GM18499 (cell line): ENCODE measurements at regions not wholly inside any gene's neighbourhood (a gene's known extent, or its start where the extent isn't known, plus 50 kb on each side); places are given as distances from the start of the nearest gene placed in this dataset.
"Not testable (repeated sequence)": the region's sequence is repeated elsewhere in the genome, so short reads cannot be mapped to it uniquely, and the experiment has no call there.

Experiments
- ATAC-seq: cut with Tn5 transposase; IDR thresholded peaks from one replicate; pipeline ENCODE4 v1.9.1; 2021; ENCODE audit warnings: moderate number of reproducible peaks; ENCODE audit not compliant: insufficient read depth, unreplicated experiment

DNA sequence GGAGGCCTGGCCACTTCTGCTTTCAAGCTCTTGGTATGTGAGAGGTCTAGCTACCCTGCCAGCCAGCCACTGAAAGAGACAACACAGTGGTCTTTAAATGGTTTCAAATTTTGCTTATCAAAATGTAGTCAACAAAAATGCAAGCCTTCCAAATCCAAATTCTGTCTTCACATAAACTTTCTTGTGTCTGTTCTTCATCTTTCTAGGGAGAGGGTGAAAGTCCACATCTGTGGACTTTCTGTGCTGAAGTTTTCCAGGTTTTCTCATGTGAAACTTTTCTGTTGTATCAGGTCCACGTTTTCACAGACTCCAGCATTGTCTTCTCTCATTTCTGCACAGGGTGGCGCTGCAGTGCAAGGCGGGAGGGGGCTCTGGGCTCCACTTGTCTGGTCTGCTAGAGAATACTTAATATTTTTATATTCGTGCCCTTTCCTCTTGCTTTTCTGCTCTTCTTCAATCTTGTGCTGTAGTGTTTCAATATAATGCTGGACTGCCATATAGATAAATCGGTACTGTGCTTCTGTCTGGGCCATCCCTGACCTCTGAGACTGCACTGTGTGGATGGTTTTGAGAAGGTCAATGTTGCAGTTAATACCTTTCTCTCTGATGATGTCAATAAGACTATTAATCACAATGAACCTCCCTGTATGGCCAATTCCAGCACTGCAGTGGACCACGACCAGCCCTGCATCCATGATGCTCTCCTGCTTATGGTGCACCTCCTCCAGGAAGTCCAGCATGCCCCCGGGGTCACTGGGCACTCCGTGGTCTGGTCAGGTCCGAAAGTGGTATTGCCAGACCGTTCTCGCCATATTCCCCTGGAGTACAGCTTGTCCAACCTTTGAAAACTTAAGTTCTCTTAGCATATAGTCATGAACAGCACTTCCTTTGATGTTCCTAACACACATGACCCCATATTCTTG is 161.6 kb upstream of the TNFAIP3 start:
- no peak for ATAC-seq

DNA sequence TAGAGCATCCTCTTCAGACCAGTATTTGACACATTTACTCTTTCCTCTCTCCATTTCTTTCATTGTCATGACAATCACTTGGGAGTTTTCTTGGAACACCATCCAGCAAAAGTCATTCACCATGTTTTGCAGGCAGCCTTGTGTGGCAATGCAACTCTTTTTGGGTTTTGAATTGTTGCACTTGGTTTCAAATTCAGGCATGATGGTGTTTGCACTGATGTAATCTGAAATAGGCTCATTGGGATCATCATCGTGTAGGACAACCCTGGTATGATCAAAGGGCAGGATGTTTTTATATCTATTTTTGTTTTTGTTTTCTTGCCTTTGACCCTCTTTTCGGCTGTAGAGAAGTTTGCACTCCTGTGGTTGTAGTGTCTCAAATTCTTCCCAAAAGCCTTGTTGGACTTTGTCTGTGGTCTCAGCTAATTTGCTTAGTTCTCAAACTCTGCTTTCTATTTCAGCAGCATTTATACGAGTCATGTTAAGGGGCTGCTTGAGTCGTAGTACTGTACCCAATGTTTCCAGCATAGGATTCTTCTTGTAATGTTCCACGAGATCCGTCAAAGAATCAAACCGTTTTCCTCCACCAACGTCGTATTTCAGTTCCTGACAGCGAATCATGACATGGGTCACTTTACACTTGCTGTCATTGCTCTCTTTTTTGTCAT is 160.8 kb upstream of the TNFAIP3 start:
- ATAC-seq = no peak

DNA sequence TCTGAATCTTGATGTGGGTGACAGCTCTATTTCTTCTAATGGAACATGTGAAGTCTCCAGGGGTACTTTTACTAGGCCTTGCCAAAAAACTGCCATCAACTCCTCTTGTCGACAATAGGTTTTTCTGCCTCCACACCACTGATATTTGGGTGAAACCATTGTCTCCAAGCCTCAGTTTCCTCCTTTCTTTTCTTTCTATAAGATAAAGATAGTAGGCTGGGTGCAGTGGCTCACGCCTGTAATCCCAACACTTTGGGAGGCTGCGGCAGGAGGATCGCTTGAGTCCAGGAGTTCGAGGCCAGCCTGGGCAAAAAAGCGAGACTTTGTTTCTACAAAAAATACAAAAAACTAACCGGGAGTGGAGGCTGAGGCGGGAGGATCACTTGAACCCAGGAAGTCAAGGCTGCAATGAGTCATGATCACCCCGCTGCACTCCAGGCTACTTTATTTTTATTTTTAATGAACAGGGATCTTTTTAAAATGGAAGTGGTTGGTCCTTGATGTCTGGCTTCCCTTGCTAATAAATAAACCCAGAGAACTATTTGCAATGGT is 159.9 kb upstream of the TNFAIP3 start:
- ATAC-seq = no peak

DNA sequence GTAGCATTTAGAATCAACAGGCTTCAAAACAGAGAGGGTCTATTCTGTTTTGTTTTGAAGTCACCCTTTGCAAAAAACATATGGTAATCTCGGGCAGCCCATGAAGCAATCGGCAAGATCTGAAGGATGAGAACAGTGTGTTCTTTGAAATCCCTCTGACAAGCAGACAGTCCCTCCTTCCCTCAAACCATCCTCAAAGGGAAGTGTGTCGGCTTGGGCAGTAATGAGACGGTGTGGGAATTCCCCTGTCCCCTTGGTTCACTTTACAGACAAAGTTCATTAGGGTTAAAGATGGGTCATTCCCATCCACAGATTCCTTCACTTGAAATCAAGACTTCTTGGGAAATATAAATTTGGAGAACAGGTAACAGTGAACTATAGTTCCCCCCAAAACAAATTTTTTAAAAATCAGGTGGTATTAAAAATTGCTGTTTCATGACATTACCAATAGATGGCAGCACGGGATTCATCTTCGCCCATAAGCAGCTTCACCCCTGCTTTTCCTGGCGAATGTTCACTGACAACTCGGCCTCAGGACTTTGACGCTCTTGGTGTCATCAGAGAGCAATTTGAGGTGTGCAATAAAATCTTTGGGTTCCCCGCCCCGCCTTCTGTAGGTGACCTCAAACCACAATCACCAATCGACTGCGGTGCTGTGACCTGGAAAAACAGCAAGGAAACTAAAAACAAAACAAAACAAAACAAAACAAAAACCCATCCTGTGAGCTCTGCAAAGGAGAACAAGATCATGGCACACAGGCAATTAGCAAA is 159.3 kb upstream of the TNFAIP3 start:
- no peak for ATAC-seq

DNA sequence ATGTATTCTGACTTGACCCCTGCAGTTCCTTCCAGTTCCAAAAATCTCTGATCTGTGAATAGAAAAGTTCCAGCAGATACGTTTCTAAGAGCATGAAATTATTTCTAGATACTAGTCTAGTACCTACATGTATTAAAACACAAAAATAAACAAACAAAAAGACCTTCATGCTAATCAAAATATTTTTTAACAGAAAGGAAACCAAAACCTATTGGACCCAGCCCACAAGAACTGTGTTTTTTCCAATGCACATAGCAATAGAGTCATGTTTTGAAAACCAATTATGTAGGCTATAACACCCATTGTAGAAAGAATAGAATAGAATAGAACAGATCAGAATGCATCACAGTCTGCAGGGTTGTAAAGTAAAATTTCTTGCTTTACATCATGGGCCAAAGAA is 158.6 kb upstream of the TNFAIP3 start:
- no peak for ATAC-seq

DNA sequence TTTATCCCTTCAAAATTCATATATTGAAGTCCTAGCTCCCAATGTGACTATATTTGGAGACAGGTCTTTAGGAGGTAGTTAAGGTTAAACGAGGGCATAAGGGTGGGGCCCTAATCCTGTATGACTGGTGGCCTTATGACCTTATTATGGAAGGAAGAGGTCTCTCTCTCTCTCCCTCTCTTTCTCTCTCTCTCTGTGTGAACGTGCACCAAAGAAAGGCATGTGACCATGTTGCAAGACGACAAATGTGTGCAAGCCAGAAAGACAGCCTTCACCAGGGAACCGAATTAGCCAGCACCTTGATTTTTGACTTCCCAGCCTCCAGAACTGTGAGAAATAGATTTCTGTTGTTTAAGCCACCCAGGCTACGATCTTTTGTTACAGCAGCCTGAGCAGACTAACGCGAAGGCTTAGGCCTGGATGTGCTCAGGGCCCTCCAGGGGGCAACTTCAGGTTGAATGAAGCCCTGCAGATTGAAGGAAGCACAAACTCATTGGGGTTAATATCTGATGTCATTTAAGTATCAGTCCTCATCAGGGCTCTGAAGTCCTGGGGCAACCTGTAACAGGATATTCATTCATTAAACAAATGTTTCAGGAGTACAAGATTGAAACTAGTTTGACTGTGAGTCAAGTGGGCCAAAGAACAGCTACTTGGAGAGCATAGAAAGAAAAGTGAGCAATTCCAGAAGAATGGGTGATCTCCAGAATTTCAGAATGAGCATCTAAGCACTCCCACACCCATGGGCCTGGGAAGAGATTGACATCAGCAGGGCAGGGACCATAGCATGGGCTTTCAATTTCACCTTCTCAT is 157.4 kb upstream of the TNFAIP3 start:
- no peak for ATAC-seq

DNA sequence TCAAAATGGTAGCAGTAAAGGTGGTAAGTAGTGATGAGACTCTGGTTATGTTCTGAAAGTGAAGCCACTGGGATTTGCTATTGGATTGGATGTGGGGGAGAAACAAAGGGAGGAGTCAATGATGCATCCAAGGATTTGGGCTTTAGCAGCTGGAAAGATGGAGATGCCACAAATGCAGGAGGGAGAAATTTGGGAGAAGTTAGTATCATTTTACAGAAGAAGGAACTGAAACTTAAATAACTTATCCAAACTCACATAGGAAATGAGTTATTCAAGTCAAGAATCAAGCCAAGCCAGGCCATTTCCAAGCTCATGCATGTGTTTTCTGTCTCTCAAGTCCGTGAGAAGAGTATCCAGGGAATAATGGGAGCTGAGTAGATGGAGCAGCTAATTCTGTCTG is 155.1 kb upstream of the TNFAIP3 start:
- no peak for ATAC-seq

DNA sequence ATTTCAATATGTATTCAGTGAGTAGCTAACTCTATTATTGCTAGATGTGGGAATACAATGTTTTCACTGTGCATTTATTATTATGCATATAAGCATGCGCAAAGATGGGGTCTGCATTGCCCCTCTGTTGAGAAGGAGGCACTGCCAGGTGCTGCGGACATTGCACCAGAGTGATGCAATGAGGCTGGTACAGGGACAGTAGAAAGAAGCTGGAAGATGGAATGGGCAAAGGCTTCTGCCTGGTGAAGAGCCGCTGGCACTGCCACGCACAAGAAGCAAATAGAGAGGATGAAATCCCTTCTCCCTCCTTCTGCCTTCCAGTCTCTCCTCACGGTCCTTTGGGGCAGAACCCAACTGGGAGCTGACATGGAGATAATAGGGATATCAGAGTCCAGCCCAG is 154.5 kb upstream of the TNFAIP3 start:
- no peak for ATAC-seq

DNA sequence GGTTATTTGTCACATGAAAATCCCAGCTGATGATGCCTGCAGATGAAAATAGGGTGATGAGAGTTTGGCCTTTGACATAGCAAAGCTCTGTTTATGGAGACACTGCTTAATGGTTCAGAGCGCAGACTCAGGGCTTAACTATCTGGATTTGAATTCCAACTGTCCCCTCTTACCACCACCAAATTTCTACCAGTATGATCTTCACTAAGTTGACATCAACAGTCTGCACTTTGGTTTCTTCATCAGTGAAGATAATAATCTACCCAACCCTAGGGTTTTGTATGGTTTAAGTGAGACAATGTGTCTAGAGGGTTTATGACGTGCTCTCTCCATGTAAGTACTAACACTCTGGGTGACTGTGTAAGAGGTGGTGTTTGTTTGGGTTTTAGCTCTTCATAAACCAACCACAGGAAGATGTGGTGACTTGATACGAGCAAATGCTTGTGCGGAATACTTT is 151.4 kb upstream of the TNFAIP3 start:
- ATAC-seq = no peak

DNA sequence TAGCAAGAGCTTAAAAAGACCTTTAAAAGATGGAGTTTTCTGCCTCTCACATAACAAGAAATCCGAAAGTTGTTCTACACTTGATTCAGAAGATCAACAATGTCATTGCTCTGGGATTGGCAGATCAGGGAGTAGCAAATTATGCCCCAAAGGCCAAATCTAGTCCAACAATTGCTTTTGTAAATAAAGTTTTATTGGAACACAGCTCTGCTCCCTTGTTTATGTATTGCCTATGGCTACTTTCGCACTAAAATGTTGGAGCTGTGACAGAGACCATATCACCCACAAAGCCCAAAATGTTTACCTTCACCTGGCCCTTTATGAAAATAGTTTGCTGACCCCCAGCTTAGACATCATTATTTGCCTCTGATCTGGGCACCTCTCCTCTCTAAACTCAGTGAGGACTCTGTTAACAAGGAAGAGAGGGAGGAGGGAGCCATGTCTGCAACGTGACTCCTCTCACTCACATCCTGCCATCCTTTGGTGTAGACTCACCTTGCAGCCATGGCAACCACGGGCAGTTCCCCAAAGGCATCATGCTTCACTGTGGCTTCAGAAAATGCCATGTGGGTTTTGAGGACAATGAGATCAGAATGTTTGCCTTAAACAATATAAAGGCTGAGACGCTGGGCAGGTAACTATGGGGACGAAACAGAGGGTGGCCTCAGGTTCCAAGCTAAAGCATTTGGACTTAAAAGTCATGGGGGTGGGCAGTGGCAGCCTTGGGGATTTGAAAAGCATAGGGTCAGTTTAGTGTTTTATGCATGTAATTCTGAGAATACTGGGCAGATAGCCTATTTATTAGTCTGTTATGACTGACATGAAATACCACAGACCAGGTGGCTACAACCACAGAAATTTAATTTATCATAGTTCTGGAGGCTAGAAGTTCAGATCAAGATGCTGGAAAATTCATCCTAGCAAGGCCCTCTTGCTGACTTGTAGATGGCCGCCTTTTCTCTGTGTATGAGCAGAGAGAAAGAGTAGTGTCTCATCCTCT is 149.7 kb upstream of the TNFAIP3 start:
- no peak for ATAC-seq

DNA sequence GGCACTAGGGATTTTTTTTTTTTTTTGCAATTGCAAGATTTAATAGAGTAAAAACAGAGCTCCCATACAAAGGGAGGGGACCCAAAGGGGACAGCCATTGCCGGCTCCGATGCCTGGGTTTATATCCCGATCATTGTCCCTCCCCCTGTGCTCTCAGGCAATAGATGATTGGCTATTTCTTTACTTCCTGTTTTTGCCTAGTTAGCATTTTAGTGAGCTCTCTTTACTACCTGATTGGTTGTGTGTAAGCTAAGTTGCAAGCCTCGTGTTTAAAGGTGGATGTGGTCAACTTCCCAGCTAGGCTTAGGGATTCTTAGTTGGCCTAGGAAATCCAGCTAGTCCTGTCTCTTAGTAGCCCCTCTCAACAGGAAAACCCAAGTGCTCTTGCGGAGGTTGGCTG is 148.2 kb upstream of the TNFAIP3 start:
- not testable (repeated sequence) for ATAC-seq

DNA sequence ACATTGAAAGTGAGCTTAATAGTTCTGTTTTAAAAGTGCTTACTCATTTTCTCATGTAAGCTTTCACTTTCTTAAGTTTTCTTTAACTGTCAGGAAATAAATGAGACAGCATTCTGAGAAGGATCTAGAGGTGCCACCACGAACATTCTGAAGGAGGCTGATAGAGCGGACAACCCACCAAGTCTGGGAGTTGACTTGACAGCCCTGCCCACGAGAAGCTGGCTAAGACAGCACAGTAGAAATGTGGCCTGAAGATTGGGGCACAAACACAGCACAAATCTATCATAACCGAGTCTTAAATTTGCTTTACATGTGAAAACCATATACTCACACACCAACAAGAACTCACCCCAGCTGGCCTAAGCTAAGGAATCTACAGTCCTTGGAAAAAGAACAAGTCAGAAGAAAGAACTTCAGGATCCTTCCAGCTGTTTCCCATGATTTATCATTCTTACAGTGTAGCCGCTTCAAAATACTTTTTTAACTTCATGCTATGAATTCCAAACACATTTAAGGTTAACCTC is 144.2 kb upstream of the TNFAIP3 start:
- no peak for ATAC-seq

DNA sequence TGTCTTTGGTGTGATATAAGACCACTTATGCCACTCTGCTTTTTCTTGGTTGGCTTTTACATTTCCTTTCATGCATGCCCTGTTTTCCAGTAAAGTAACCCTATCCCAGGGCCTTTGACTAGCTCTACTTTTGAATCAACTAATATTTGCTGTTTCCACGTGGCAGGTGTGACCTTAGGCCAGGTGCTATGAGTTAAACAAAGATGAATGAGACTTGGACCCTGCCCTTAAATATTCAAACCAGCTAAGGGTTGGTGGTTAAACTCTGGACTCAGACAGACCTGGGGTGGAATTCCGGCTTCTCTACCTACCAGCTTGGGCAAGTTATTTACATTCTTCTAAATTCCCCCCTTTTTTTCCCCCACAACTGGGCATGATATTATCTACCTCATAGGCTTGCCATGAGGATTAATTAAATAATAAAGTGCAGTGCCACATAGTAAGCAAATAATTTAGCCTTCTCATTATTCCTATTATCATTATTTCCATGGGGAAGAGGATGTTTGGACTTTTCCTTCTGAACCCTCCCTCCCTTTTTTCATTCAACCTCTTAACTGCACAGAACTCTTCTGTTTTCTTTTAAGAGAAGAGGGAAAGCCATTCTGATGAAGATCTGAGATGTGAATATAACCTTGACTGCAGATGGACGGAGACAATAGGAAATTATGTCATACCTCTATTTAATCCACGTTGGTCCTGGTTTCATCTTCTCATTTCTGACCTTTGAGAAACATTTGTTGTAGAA is 143.6 kb upstream of the TNFAIP3 start:
- no peak for ATAC-seq

DNA sequence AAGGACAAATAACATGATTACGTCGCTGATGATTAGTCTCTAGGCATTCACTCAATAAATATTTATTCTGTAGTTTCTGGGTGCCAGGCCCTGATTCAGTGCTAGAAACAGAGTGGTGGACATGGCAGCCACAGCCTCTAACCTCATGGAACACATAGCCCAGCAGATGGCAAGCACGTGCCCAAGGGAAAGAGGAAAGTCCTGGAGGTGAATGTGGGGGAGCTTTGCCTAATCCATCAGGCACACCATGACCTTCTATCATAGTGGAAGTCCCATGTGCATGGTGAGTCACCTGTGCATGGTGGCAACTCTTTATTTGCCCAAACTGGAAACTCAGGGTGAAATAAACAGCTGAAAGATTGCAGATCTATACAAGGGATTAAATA is 143.0 kb upstream of the TNFAIP3 start:
- no peak for ATAC-seq

DNA sequence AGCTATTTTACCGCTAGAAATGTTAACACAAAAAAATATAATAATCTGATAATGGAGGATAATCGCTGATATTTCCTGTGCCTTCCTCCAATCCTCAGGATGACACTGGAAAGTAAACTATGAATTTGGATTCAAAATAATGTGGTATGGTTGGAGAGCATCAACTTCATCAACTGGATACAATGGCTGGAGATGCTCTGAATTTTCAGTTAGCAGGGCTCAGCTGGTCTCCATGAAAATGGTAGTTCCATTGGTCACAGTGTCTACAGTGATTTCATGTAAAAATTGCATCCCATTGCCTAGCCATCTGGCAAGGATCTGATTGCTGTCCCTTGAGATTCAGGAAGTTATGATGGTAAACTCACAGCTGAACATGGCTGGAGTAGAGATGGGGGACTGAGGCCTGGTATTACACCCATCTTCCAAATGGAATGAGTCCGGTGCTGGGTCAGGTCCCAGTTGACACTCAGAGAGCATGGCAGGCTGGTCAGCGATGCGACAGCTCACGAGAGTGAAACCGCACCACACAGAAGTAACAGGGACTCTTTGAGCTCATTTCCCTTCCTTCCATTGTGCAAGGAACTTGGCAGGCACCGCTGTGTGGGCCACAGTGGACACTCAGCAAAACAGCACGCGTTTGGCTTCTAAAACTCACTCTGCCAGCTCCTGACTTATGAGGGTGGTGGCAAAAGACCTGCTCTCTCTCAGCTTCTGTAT is 142.4 kb upstream of the TNFAIP3 start:
- no peak for ATAC-seq

DNA sequence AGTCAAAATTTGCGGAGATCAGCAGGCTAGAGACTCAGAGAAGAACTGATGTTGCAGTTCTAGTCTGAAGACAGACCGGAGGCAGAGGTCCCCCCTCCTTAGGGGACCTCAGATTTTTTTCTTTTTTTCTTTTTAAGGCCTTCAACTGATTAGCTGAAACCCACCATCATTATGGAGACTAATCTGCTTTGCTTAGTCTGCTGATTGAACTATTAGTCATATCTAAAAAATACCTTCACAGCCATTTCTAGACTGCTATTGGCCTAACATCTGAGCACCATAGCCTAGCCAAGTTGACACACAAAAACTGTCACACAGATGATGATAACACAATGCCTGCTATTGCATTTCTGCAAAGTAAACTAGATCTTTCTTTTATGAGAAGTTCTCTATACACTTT is 141.1 kb upstream of the TNFAIP3 start:
- no peak for ATAC-seq

DNA sequence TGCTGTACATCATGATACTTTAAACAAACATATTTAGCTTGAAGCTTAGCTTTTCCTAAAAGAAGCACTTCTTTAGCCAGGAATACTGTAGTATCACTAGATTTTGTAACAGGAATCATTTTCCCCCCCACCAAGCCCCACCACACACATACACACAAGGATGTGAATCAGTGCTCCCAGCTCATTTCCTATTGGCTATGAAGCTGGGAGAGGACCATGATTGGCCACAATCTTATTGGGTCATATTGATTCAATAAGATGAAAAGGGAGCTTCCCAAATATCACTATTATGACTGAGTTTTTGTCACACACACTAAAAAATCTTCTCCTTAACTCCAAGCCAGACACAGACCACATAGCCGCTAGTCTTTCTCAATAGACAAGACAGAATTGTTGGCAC is 140.5 kb upstream of the TNFAIP3 start:
- no peak for ATAC-seq
